Suprapubic skin (tissue), 4 donors: ENCODE measurements at regions not wholly inside any gene's neighbourhood (a gene's known extent, or its start where the extent isn't known, plus 50 kb on each side); places are given as distances from the start of the nearest gene placed in this dataset.

Experiments used
- DNase-seq, 2 donors: peaks; one replicate each; pipeline ENCODE4 v3.0.0-alpha.2; 2019; ENCODE audit warnings: low spot score in 2 of 2
- H3K27ac ChIP-seq: fragments of 200-600 bp; sonication (generic); one replicate; pipeline ENCODE4 v1.5.1; 2019
- H3K27me3 ChIP-seq: fragments of 200-600 bp; sonication (generic); one replicate; pipeline ENCODE4 v1.5.1; 2019
- H3K36me3 ChIP-seq: fragments of 200-600 bp; sonication (generic); one replicate; pipeline ENCODE4 v1.5.1; 2019
- H3K4me1 ChIP-seq: fragments of 200-600 bp; sonication (generic); one replicate; pipeline ENCODE4 v1.5.1; 2019
- H3K4me3 ChIP-seq: fragments of 200-600 bp; sonication (generic); one replicate; pipeline ENCODE4 v1.5.1; 2019; ENCODE audit warnings: mild to moderate bottlenecking
- H3K9me3 ChIP-seq: fragments of 200-600 bp; sonication (generic); one replicate; pipeline ENCODE4 v1.5.1; 2019
- EP300 ChIP-seq: sonication (generic); formaldehyde crosslinking; IDR thresholded peaks from one replicate; pipeline ENCODE4 v1.6.1; 2017; ENCODE audit warnings: antibody characterized with exemption
- POLR2A ChIP-seq, 2 donors: fragments of 450-650 bp; IDR thresholded peaks; one replicate each; pipeline ENCODE4 v1.6.1; 2017; ENCODE audit warnings: antibody characterized with exemption in 2 of 2, mild to moderate bottlenecking in 2 of 2, moderate library complexity in 2 of 2
- POLR2AphosphoS5 ChIP-seq, 3 donors: sonication (generic); formaldehyde crosslinking; IDR thresholded peaks; one replicate each; pipeline ENCODE4 v1.6.1; 2017; ENCODE audit warnings: antibody characterized with exemption in 3 of 3
- WGBS: methylation state at CpG from one replicate; pipeline ENCODE4 v1.1.5; 2018; 5-methylcytosine and 5-hydroxymethylcytosine counted together
- TF ChIP-seq, protein P1 (sequence below), 2 donors: fragments of 200-600 bp in 1 of 2; fragments of 450-650 bp in 1 of 2; sonication (generic) in 1 of 2; IDR thresholded peaks; one replicate each; pipeline ENCODE4 v1.5.1; 2016 to 2019; ENCODE audit warnings: antibody characterized with exemption in 2 of 2, mild to moderate bottlenecking in 1 of 2, moderate library complexity in 1 of 2

DNA sequence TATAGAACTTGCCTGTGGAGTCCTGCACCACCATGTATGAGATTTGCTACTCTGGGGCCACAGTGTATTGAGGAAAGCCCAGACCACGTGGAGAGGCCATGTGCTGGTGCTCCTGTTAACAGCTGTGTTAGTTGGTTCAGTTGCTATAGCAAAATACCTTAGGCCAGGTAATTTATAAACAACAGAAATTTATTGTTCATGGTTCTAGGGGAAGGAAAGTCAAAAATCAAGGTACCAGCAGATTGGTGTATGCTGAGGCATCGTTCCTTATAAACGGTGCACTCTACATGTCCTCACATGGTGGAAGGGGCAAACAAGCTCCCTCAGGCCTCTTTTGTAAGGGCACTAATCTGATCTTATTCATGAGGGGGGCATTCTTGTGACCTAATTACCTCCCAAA is 135.9 kb upstream of the FOXN2 start:
- H3K9me3 ChIP-seq = no peaks in the 10 kb centered on the region
- H3K27me3 ChIP-seq = no peaks in the 10 kb centered on the region
- DNase-seq = no peak
- TF ChIP-seq POLR2A (IDR thresholded peaks at IDR 0.05) (no peak), POLR2AphosphoS5 (IDR thresholded peaks at IDR 0.05) (no peak), EP300 (no peak)
- TF ChIP-seq, protein P1, sequence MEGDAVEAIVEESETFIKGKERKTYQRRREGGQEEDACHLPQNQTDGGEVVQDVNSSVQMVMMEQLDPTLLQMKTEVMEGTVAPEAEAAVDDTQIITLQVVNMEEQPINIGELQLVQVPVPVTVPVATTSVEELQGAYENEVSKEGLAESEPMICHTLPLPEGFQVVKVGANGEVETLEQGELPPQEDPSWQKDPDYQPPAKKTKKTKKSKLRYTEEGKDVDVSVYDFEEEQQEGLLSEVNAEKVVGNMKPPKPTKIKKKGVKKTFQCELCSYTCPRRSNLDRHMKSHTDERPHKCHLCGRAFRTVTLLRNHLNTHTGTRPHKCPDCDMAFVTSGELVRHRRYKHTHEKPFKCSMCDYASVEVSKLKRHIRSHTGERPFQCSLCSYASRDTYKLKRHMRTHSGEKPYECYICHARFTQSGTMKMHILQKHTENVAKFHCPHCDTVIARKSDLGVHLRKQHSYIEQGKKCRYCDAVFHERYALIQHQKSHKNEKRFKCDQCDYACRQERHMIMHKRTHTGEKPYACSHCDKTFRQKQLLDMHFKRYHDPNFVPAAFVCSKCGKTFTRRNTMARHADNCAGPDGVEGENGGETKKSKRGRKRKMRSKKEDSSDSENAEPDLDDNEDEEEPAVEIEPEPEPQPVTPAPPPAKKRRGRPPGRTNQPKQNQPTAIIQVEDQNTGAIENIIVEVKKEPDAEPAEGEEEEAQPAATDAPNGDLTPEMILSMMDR (IDR thresholded peaks at IDR 0.05) = no peak
- H3K4me3 ChIP-seq = no peak overlapping the region
- no peak overlapping the region for H3K27ac ChIP-seq
- H3K36me3 ChIP-seq = no peaks in the 10 kb centered on the region
- H3K4me1 ChIP-seq = no peaks in the 10 kb centered on the region
- 90% methylated on average over 3 of the region's 3 CpGs for WGBS

DNA sequence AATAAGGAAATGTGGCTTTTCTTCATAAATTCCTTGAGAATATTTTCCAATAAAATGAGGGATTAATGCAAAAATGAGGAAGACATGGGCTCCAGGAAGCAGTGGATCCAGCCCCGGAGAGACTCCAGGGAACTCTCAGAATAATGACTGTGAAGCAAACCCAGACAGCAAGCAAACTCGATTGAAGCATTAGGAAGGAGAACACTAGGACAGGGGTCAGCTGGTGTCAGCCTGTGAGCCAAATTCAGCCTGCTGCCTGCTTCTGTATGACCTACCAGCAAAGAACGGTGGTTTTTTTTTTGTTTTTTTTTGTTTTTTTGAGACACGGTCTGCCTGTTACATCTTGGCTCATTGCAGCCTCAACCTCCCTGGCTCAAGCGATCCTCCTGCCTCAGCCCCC is 133.9 kb upstream of the FOXN2 start:
- no peak for DNase-seq
- no peaks in the 10 kb centered on the region for H3K9me3 ChIP-seq
- no peak overlapping the region for H3K27ac ChIP-seq
- H3K36me3 ChIP-seq = no peaks in the 10 kb centered on the region
- H3K27me3 ChIP-seq = no peaks in the 10 kb centered on the region
- 65% methylated on average over 5 of the region's 5 CpGs for WGBS
- H3K4me1 ChIP-seq = no peaks in the 10 kb centered on the region
- no peak overlapping the region for H3K4me3 ChIP-seq
- TF ChIP-seq EP300 (no peak), POLR2A (IDR thresholded peaks at IDR 0.05) (no peak), POLR2AphosphoS5 (IDR thresholded peaks at IDR 0.05) (no peak)
- TF ChIP-seq, protein P1 (IDR thresholded peaks at IDR 0.05) = no peak

DNA sequence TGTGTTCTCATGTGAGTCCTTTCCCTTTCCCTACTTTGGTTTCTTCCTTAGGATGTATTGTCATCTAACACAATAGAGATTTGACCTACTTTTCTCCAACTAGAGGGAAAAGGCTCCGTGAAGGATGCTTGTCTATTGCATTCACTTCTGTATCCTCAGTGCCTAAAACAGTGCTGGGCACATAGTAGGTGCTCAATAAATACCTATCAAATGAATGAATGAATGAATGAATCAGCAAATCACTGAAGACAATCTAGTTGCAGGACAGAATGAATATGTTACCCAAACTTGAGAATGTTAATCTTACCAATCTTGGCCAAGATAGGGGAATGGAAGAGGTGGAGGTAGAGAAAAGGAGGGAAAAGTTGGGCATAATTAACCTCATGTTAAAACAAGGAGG is 131.2 kb upstream of the FOXN2 start:
- Histone ChIP-seq H3K4me1 (no peaks in the 10 kb centered on the region), H3K36me3 (no peaks in the 10 kb centered on the region), H3K27ac (no peak overlapping the region), H3K9me3 (no peaks in the 10 kb centered on the region), H3K4me3 (no peak overlapping the region), H3K27me3 (no peaks in the 10 kb centered on the region)
- no peak for DNase-seq
- WGBS = 100% methylated on average over 1 of the region's 1 CpG
- TF ChIP-seq, protein P1 (IDR thresholded peaks at IDR 0.05) = no peak
- TF ChIP-seq EP300 (no peak), POLR2A (IDR thresholded peaks at IDR 0.05) (no peak), POLR2AphosphoS5 (IDR thresholded peaks at IDR 0.05) (no peak)

DNA sequence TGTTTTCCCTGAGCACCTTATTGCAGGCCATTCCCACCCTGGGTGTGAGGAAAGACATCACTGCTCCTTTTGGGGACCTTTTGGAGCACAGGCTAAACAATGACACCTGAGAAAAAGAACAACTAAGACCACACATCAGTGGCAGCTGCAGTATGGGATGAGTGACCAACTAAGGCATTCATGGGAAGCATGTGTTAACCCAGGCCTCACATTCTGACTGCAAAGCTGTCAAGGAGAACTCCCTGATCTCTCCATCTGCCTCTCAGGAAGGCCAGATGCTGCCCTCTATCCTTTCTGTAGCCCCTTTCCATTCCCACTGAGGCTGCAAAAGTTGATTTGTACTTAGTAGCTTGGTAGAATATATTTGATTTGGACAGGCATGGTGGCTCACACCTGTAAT is 130.5 kb upstream of the FOXN2 start:
- no peak overlapping the region for H3K27ac ChIP-seq
- TF ChIP-seq, protein P1 (IDR thresholded peaks at IDR 0.05) = no peak
- TF ChIP-seq POLR2AphosphoS5 (IDR thresholded peaks at IDR 0.05) (no peak), EP300 (no peak), POLR2A (IDR thresholded peaks at IDR 0.05) (no peak)
- no peaks in the 10 kb centered on the region for H3K36me3 ChIP-seq
- no peaks in the 10 kb centered on the region for H3K27me3 ChIP-seq
- H3K4me1 ChIP-seq = no peaks in the 10 kb centered on the region
- no peaks in the 10 kb centered on the region for H3K9me3 ChIP-seq
- no peak overlapping the region for H3K4me3 ChIP-seq
- DNase-seq = no peak

DNA sequence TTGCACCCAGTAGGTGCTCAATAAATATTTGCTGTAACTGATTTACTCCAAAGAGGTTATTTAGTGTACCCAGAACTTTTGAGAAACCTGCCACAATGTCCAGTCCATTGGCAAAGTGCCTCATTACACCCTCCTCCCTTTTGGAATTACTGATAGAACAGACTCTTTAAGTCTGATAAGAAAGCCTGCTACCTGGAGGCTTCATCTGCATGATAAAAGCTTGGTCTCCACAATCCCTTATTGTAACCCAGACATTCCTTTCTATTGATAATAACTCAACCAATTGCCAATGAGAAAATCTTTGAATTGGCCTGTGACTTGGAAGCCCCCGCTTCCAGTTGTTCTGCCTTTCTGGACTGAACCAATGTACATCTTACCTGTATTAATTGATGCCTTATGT is 127.0 kb upstream of the FOXN2 start:
- no peak overlapping the region for H3K27ac ChIP-seq
- no peaks in the 10 kb centered on the region for H3K4me1 ChIP-seq
- TF ChIP-seq EP300 = no peak
- 82% methylated on average over 1 of the region's 1 CpG for WGBS
- no peaks in the 10 kb centered on the region for H3K36me3 ChIP-seq
- no peak for DNase-seq
- H3K27me3 ChIP-seq = no peaks in the 10 kb centered on the region
- no peak overlapping the region for H3K4me3 ChIP-seq
- no peaks in the 10 kb centered on the region for H3K9me3 ChIP-seq

DNA sequence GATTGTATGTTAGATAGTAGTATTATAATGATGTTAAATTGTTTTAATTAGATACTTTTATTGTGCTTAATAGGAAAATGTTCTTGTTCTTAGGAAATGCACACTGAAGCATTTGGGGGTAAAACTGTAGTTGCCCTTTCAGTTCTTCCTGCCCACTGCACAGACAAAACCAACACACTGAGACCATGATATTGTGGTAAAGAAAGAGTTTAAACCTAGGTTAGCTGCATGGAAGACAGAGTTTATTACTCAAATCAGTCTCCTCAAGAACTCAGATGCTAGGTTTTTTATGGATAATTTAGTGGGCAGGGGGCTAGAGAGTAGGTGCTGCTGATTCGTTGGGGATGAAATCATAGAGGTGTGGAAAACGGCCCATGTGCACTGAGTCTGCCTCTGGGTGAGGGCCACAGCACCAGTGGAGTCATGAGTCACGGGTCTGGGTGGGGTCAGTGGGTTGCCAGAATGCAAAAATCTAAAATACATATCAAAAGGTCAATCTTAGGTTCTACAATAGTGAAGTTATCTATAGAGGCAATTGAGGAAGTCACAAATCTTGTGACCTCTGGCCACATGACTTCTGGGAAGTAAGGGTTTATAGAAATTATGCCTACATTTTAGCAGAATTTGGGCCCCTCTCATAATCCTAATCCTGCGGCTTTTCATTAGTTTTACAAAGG is 124.8 kb upstream of the FOXN2 start:
- H3K4me3 ChIP-seq = no peak overlapping the region
- TF ChIP-seq EP300 (no peak), POLR2AphosphoS5 (IDR thresholded peaks at IDR 0.05) (no peak), POLR2A (IDR thresholded peaks at IDR 0.05) (no peak)
- TF ChIP-seq, protein P1 (IDR thresholded peaks at IDR 0.05) = no peak
- no peaks in the 10 kb centered on the region for H3K9me3 ChIP-seq
- H3K27me3 ChIP-seq = no peaks in the 10 kb centered on the region
- H3K36me3 ChIP-seq = no peaks in the 10 kb centered on the region
- DNase-seq = no peak
- H3K4me1 ChIP-seq = no peaks in the 10 kb centered on the region
- WGBS = 72% methylated on average over 4 of the region's 4 CpGs
- H3K27ac ChIP-seq = no peak overlapping the region
